Activated CD8-positive, alpha-beta memory T cell treated with anti-CD3 and anti-CD28 coated beads, Interleukin-2, amount 10 ng/mL, durations not matched to agents 7 days and 5 days (primary cell): ENCODE measurements at regions not wholly inside any gene's neighbourhood (a gene's known extent, or its start where the extent isn't known, plus 50 kb on each side); places are given as distances from the start of the nearest gene placed in this dataset.

Experiments
- ATAC-seq: fragments of 150-1000 bp; cut with Tn5 transposase; one replicate; pipeline ENCODE4 v1.10.0; 2021; ENCODE audit warnings: moderate library complexity
- CTCF ChIA-PET: fragments of 350-600 bp; sonication (Branson Sonifier 250); formaldehyde crosslinking; loops from one replicate; lab custom pipeline; 2021; ENCODE audit warnings: antibody characterized with exemption; lab: Charles Lee
- DNase-seq: peaks from one replicate; pipeline ENCODE4 v3.0.0-alpha.2; 2020
- H3K27ac Mint-ChIP-seq: one replicate; pipeline ENCODE4 v1.8.0; 2021; ENCODE audit warnings: mild to moderate bottlenecking, mixed read lengths
- H3K27me3 Mint-ChIP-seq: one replicate; pipeline ENCODE4 v1.8.0; 2021; ENCODE audit warnings: mixed read lengths
- H3K36me3 Mint-ChIP-seq: one replicate; pipeline ENCODE4 v1.8.0; 2021; ENCODE audit warnings: mild to moderate bottlenecking, mixed read lengths
- H3K4me1 Mint-ChIP-seq: one replicate; pipeline ENCODE4 v1.8.0; 2021; ENCODE audit warnings: mixed read lengths
- H3K4me3 Mint-ChIP-seq: one replicate; pipeline ENCODE4 v1.8.0; 2021; ENCODE audit warnings: mild to moderate bottlenecking, moderate library complexity, mixed read lengths
- H3K9me3 Mint-ChIP-seq: one replicate; pipeline ENCODE4 v1.8.0; 2022; ENCODE audit warnings: low read depth, mixed read lengths

- no peaks in the 10 kb centered on the region for H3K36me3 Mint-ChIP-seq
- no peak overlapping the region for H3K4me3 Mint-ChIP-seq
- DNase-seq (no peak), ATAC-seq (peak; percentile 37)
- peaks cover 17% of the 10 kb centered on the region for H3K27me3 Mint-ChIP-seq
- H3K9me3 Mint-ChIP-seq = no peaks in the 10 kb centered on the region
- peaks cover 23% of the 10 kb centered on the region for H3K4me1 Mint-ChIP-seq
- H3K27ac Mint-ChIP-seq = no peak overlapping the region
- CTCF ChIA-PET = no interaction called here
Measured at GRCh38 chr13:77386880-77387606, 60.1 kb upstream of the MYCBP2 start.

GRCh38 chr13:77386046-77386445 lies 59.2 kb upstream of the MYCBP2 start:
- peaks cover 17% of the 10 kb centered on the region for H3K27me3 Mint-ChIP-seq
- no peaks in the 10 kb centered on the region for H3K36me3 Mint-ChIP-seq
- CTCF ChIA-PET = no interaction called here

GRCh38 chr13:77384999-77385398 lies 58.1 kb upstream of the MYCBP2 start:
- H3K27ac Mint-ChIP-seq = no peak overlapping the region
- H3K36me3 Mint-ChIP-seq = no peaks in the 10 kb centered on the region
- no peak overlapping the region for H3K4me3 Mint-ChIP-seq
- ATAC-seq = no peak
- DNase-seq = no peak
- CTCF ChIA-PET = no interaction called here
- H3K9me3 Mint-ChIP-seq = no peaks in the 10 kb centered on the region
- peaks cover 23% of the 10 kb centered on the region for H3K4me1 Mint-ChIP-seq
- H3K27me3 Mint-ChIP-seq = peaks cover 17% of the 10 kb centered on the region

More at GRCh38 chr13:77386046-77386445, 59.2 kb upstream of the MYCBP2 start:
- Mint-ChIP-seq H3K9me3 (no peaks in the 10 kb centered on the region), H3K4me3 (no peak overlapping the region), H3K4me1 (peaks cover 23% of the 10 kb centered on the region), H3K27ac (no peak overlapping the region)
- ATAC-seq (no peak), DNase-seq (no peak)

- DNase-seq (no peak), ATAC-seq (no peak)
- Mint-ChIP-seq H3K27me3 (peaks cover 17% of the 10 kb centered on the region), H3K36me3 (no peaks in the 10 kb centered on the region), H3K4me1 (peaks cover 9% of the 10 kb centered on the region), H3K9me3 (no peaks in the 10 kb centered on the region), H3K4me3 (no peak overlapping the region), H3K27ac (no peak overlapping the region)
- CTCF ChIA-PET = interaction anchor here (1.4 kb wide), 1 partner anchor 95 kb away, joined by 5 read pairs; no protein-coding TSS in a partner anchor
Measured at GRCh38 chr13:77383097-77383496, 56.2 kb upstream of the MYCBP2 start.

GRCh38 chr13:77381059-77381458 lies 54.2 kb upstream of the MYCBP2 start:
- H3K9me3 Mint-ChIP-seq = no peaks in the 10 kb centered on the region

GRCh38 chr13:77379508-77379907 lies 52.6 kb upstream of the MYCBP2 start:
- DNase-seq (no peak), ATAC-seq (no peak)
- H3K36me3 Mint-ChIP-seq = no peaks in the 10 kb centered on the region
- no peak overlapping the region for H3K27ac Mint-ChIP-seq
- CTCF ChIA-PET = no interaction called here
- peaks cover 15% of the 10 kb centered on the region for H3K27me3 Mint-ChIP-seq
- H3K4me3 Mint-ChIP-seq = no peak overlapping the region
- no peaks in the 10 kb centered on the region for H3K9me3 Mint-ChIP-seq
- no peaks in the 10 kb centered on the region for H3K4me1 Mint-ChIP-seq

More at GRCh38 chr13:77381059-77381458, 54.2 kb upstream of the MYCBP2 start:
- CTCF ChIA-PET = interaction anchor here (0.7 kb wide), 1 partner anchor 1776 kb away, joined by 3 read pairs; no protein-coding TSS in a partner anchor
- no peaks in the 10 kb centered on the region for H3K36me3 Mint-ChIP-seq
- ATAC-seq (no peak), DNase-seq (no peak)
- no peaks in the 10 kb centered on the region for H3K4me1 Mint-ChIP-seq
- H3K27me3 Mint-ChIP-seq = peaks cover 17% of the 10 kb centered on the region
- H3K4me3 Mint-ChIP-seq = no peak overlapping the region
- no peak overlapping the region for H3K27ac Mint-ChIP-seq

GRCh38 chr13:77378662-77379061 lies 51.8 kb upstream of the MYCBP2 start:
- CTCF ChIA-PET = interaction anchor here (0.8 kb wide), 1 partner anchor 22 kb away, joined by 3 read pairs; no protein-coding TSS in a partner anchor
- ATAC-seq (no peak), DNase-seq (no peak)
- H3K27me3 Mint-ChIP-seq = peaks cover 8% of the 10 kb centered on the region
- H3K9me3 Mint-ChIP-seq = no peaks in the 10 kb centered on the region
- H3K4me3 Mint-ChIP-seq = no peak overlapping the region
- no peaks in the 10 kb centered on the region for H3K4me1 Mint-ChIP-seq
- no peaks in the 10 kb centered on the region for H3K36me3 Mint-ChIP-seq
- no peak overlapping the region for H3K27ac Mint-ChIP-seq

- no peaks in the 10 kb centered on the region for H3K4me1 Mint-ChIP-seq
- H3K36me3 Mint-ChIP-seq = no peaks in the 10 kb centered on the region
- no peak for ATAC-seq
- H3K27ac Mint-ChIP-seq = no peak overlapping the region
- H3K27me3 Mint-ChIP-seq = no peaks in the 10 kb centered on the region
- DNase-seq = no peak
- CTCF ChIA-PET = no interaction called here
- no peak overlapping the region for H3K4me3 Mint-ChIP-seq
- no peaks in the 10 kb centered on the region for H3K9me3 Mint-ChIP-seq
Measured at GRCh38 chr13:77377016-77377415, 50.1 kb upstream of the MYCBP2 start.
